GF-D8 (cell line): ENCODE measurements at regions not wholly inside any gene's neighbourhood (a gene's known extent, or its start where the extent isn't known, plus 50 kb on each side); places are given as distances from the start of the nearest gene placed in this dataset.

Experiments
- DNase-seq: peaks from one replicate; lab custom pipeline; 2025; lab: John Stamatoyannopoulos, UW

- no peak for DNase-seq
Observed at GRCh38 chr1:218526198-218526580, 181.1 kb downstream of the TGFB2 start.

GRCh38 chr1:218527737-218528136 is 182.6 kb downstream of the TGFB2 start:
- DNase-seq, result no peak

- DNase-seq, result no peak
Observed at GRCh38 chr1:218529646-218530300, 184.6 kb downstream of the TGFB2 start.

- no peak for DNase-seq
Observed at GRCh38 chr1:218531936-218532335, 186.8 kb downstream of the TGFB2 start.

- DNase-seq, result no peak
Observed at GRCh38 chr1:218536296-218536986, 191.3 kb downstream of the TGFB2 start.

- no peak for DNase-seq
Observed at GRCh38 chr1:218537122-218537913, 192.2 kb downstream of the TGFB2 start.

GRCh38 chr1:218538341-218538740 is 193.2 kb downstream of the TGFB2 start:
- no peak for DNase-seq

GRCh38 chr1:218546314-218546713 is 201.2 kb downstream of the TGFB2 start:
- DNase-seq, result no peak

GRCh38 chr1:218547957-218548730 is 203.0 kb downstream of the TGFB2 start:
- DNase-seq, result no peak

- no peak for DNase-seq
Observed at GRCh38 chr1:218548764-218549163, 203.6 kb downstream of the TGFB2 start.

- no peak for DNase-seq
Observed at GRCh38 chr1:218553197-218553596, 208.1 kb downstream of the TGFB2 start.

- DNase-seq, result no peak
Observed at GRCh38 chr1:218556016-218556415, 210.9 kb downstream of the TGFB2 start.

- DNase-seq, result no peak
Observed at GRCh38 chr1:218557731-218558130, 212.6 kb downstream of the TGFB2 start.

- no peak for DNase-seq
Observed at GRCh38 chr1:218558271-218558810, 213.2 kb downstream of the TGFB2 start.

- no peak for DNase-seq
Observed at GRCh38 chr1:218565377-218565776, 220.2 kb downstream of the TGFB2 start.

- no peak for DNase-seq
Observed at GRCh38 chr1:218568962-218569550, 223.9 kb downstream of the TGFB2 start.

GRCh38 chr1:218570456-218570855 is 225.3 kb downstream of the TGFB2 start:
- no peak for DNase-seq

- no peak for DNase-seq
Observed at GRCh38 chr1:218571491-218571890, 226.4 kb downstream of the TGFB2 start.

GRCh38 chr1:218572050-218572449 is 226.9 kb downstream of the TGFB2 start:
- no peak for DNase-seq

GRCh38 chr1:218573925-218574324 is 228.8 kb downstream of the TGFB2 start:
- DNase-seq, result no peak

- DNase-seq, result no peak
Observed at GRCh38 chr1:218575079-218575478, 229.9 kb downstream of the TGFB2 start.

- DNase-seq, result no peak
Observed at GRCh38 chr1:218575856-218576255, 230.7 kb downstream of the TGFB2 start.
